Stimulated activated CD4-positive, alpha-beta T cell treated with anti-CD3 and anti-CD28 coated beads, Interleukin-4, amount 100 ng/mL, for 24 hours (primary cell): ENCODE measurements at regions not wholly inside any gene's neighbourhood (a gene's known extent, or its start where the extent isn't known, plus 50 kb on each side); places are given as distances from the start of the nearest gene placed in this dataset.

ENCODE experiments used
- DNase-seq: peaks from one replicate; pipeline ENCODE4 v3.0.0-alpha.2; 2020

- DNase-seq, result no peak
These were observed 162.1 kb upstream of the OGFRL1 start for GRCh38 chr6:71126506-71126905.

GRCh38 chr6:71127374-71127773 is 161.2 kb upstream of the OGFRL1 start:
- no peak for DNase-seq

DNA sequence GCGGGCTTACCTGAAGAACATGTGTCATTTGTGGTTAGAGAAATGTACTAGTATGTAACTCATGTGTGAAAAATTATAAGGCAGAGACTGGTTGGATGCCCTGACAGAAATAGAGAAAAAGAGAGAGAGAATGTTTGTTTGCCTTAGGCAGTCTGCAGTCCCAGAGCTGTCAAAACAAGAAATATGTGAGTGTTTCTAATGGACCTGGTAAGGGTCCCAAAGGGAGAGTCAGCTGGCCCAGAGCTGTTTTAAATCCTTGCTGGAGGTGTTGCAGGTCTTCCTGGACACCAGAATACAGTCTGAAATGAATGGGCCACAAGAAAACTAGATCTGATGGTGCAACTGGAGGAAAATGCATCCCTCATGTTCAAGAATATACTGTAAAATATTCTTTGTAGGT is 158.3 kb upstream of the OGFRL1 start:
- DNase-seq, result no peak

DNA sequence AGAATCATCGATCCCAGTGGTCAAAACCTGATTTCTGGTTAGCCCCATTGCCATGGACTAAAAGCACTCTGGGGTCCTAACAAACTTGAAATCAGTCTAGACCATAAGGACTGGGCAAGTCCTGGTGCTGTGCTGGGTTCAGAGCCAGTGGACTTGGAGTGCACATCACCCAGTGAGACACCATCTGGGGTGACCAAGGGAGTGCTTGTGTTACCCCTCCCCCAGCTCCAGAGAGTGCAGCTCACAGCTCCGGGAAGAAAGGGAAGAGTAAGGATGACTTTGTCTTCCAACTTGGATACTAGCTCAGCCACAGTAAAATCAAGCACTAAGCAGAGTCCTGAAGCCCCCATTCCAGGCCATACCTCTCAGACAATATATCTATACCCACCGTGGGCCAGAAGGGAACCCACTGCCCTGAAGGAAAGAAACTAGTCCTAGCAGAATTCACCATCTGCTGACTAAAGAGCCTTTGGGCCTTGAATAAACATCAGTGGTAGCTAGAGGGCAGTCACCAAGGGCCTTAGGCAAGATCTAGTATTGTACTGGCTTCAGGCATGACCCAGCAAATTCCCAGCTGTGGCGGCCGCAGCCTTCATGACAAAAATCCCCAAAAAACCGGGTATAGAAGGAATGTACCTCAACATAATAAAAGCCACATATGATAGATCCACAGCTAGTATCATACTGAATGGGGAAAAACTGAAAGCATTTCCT is 153.5 kb upstream of the OGFRL1 start:
- no peak for DNase-seq

GRCh38 chr6:71137973-71138372 is 150.6 kb upstream of the OGFRL1 start:
- no peak for DNase-seq

GRCh38 chr6:71138376-71138775 is 150.2 kb upstream of the OGFRL1 start:
- no peak for DNase-seq

DNA sequence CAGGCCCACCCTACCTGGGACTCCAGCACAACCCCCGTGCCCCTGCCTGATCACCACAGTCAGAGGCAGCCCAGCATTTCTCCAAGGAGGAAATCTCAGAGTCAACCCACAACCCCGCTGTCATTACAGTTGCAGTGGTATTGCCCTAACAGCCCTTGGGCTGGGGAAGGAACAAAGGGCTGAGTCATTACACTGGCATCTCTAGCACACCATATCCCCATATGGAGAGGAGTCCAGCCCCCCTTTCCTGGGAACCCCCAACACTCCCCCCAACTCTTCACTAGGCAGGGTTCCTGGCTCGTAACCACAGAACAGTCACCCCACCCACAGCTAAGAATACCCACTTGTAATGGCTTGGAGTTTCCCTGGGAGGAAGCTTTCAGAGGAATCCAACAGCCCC is 149.4 kb upstream of the OGFRL1 start:
- no peak for DNase-seq

- no peak for DNase-seq
These were observed 134.8 kb upstream of the OGFRL1 start for GRCh38 chr6:71153755-71154325.

GRCh38 chr6:71157345-71157744 is 131.3 kb upstream of the OGFRL1 start:
- no peak for DNase-seq

DNA sequence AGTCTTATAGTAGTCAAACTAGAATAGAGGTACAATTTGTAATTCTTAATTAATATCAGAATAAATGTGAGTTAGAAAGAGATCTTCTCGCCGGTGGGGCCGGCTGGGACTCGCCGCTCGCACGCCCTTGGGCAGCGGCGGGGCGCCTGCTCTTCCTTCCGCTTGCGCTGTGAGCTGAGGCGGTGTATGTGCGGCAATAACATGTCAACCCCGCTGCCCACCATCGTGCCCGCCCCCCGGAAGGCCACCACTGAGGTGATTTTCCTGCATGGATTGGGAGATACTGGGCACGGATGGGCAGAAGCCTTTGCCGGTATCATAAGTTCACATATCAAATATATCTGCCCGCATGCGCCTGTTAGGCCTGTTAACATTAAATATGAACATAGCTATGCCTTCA is 123.7 kb upstream of the OGFRL1 start:
- DNase-seq, result no peak

DNA sequence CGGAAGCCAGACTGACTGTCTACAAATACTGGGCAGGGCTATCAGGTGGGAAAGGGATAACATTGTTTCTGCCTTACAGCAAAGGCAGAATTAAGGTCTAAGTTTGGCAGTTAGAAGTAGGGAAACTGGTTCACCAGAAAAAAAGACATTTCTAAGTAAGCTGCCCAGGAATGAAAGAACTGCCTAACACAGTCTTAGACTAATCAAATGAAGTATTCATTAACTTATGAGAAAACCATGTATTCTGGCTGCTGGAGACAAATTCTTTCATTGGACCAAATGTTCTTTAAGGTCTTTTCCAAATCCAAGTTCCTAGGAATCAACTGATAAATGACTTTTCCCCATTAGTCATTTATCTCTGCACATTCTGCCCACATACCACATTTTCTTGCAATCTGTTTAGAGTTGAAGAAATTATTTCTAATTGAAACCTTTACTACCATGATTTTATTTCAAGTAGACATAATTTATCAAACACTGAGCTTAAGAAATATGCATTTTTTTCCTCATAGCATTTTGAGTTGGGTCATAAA is 120.3 kb upstream of the OGFRL1 start:
- no peak for DNase-seq

- no peak for DNase-seq
These were observed 117.0 kb upstream of the OGFRL1 start for GRCh38 chr6:71171497-71172070.

GRCh38 chr6:71179249-71179885 is 109.2 kb upstream of the OGFRL1 start:
- DNase-seq, result no peak

- no peak for DNase-seq
These were observed 107.0 kb upstream of the OGFRL1 start for GRCh38 chr6:71181565-71181964.

DNA sequence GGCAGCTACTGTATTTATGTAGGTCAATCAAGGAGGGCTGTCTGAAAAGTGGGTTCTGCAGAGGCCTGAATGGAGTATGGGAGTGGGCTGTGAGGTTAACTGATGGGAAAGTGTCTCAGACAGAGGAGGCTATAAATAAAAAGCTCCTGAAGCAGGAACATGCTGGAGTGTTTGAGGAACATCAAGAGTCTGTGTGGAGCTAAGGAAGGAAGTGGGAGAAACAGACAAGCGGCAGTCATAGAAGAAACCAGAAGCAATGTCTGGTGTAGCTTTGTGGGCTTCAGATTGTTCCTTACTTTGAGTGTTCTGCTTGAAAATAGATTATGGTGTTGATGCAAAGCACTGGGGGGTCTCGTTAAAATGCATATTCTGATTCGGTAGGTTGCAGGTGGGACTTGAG is 101.5 kb upstream of the OGFRL1 start:
- DNase-seq, result no peak

DNA sequence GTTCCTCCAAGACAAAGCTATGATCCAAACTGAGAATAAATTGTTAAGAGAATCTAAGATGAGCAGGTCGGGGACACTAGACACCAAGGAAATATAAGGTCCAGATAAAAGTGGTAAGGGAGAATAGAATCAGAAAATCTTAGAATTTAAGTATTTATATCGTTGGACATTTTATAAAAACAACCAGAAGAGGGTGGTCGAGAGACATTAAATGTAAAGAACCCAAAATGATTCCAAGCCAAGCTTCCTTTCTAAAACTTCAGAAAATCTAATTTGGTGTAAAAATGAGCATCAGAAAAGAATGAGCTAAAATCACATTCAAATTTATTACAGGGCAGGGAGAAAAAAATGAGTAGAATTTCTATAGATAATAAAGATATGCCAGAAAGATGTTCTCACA is 97.8 kb upstream of the OGFRL1 start:
- no peak for DNase-seq

GRCh38 chr6:71194724-71195123 is 93.9 kb upstream of the OGFRL1 start:
- DNase-seq, result no peak

DNA sequence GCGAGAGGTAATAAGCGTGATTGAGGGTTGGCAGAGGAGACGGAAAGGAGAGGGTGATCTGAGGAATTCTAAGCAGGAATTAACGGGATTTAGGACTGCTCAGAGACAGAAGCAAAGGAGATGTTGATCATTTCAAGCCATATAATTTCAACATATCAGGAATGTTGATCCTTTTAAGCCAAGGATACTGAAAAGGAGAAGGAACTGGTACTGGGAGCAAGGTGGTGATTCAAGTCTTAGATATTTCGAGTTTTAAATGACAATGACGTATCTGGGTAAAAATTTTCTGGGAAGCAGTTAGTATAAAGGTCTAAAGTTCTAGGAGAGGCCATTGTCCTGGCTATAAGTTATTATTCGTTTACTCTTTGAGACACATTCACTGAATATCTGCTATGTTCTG is 91.3 kb upstream of the OGFRL1 start:
- DNase-seq, result no peak

- DNase-seq, result no peak
These were observed 90.8 kb upstream of the OGFRL1 start for GRCh38 chr6:71197780-71198179.

- no peak for DNase-seq
These were observed 89.7 kb upstream of the OGFRL1 start for GRCh38 chr6:71198908-71199307.

GRCh38 chr6:71199736-71200135 is 88.9 kb upstream of the OGFRL1 start:
- no peak for DNase-seq

- DNase-seq, result no peak
These were observed 85.4 kb upstream of the OGFRL1 start for GRCh38 chr6:71203206-71203605.

GRCh38 chr6:71204741-71205140 is 83.9 kb upstream of the OGFRL1 start:
- no peak for DNase-seq
